Esophagus muscularis mucosa (tissue), 4 donors: ENCODE measurements at regions not wholly inside any gene's neighbourhood (a gene's known extent, or its start where the extent isn't known, plus 50 kb on each side); places are given as distances from the start of the nearest gene placed in this dataset.

Experiments used
- DNase-seq: peaks from one replicate; pipeline ENCODE4 v3.0.0-alpha.2; 2017; ENCODE audit errors: extremely low spot score
- H3K27ac ChIP-seq, 4 donors: fragments of 200-600 bp; sonication (generic); replicated peaks in 1 of 4; 1 replicate in 3 of 4; 2 replicates in 1 of 4; pipeline ENCODE4 v1.5.1; 2016 to 2019; ENCODE audit warnings: mild to moderate bottlenecking in 1 of 4
- H3K27me3 ChIP-seq, 4 donors: fragments of 200-600 bp; sonication (generic); one replicate each; pipeline versions ENCODE4 v1.5.1 to v1.6.0; 2016 to 2019
- H3K36me3 ChIP-seq, 4 donors: fragments of 200-600 bp; sonication (generic); one replicate each; pipeline ENCODE4 v1.5.1; 2016 to 2019
- H3K4me1 ChIP-seq, 4 donors: fragments of 200-600 bp; sonication (generic); one replicate each; pipeline ENCODE4 v1.5.1; 2016 to 2019
- H3K4me3 ChIP-seq, 4 donors: fragments of 200-600 bp; sonication (generic); 1 replicate in 2 of 4; 2 replicates in 2 of 4; pipeline ENCODE4 v1.5.1; 2016 to 2019; ENCODE audit warnings: mild to moderate bottlenecking in 4 of 4, moderate library complexity in 1 of 4
- H3K9me3 ChIP-seq, 4 donors: fragments of 200-600 bp; sonication (generic); 1 replicate in 3 of 4; 2 replicates in 1 of 4; pipeline ENCODE4 v1.5.1; 2016 to 2019
- CTCF ChIP-seq, 3 experiments: fragments of 200-600 bp in 2 of 3; fragments of 450-650 bp in 1 of 3; sonication (generic) in 2 of 3; IDR thresholded peaks; one replicate each; pipeline ENCODE4 v1.5.1; 2017 to 2019; ENCODE audit warnings: antibody characterized with exemption in 3 of 3, mild to moderate bottlenecking in 2 of 3, moderate library complexity in 1 of 3
- EP300 ChIP-seq: sonication (generic); formaldehyde crosslinking; IDR thresholded peaks from one replicate; pipeline ENCODE4 v1.6.1; 2017; ENCODE audit warnings: antibody characterized with exemption
- POLR2A ChIP-seq: fragments of 450-650 bp; IDR thresholded peaks from one replicate; pipeline ENCODE4 v1.6.1; 2017; ENCODE audit warnings: antibody characterized with exemption, moderate library complexity, mild to moderate bottlenecking, low read depth
- POLR2AphosphoS5 ChIP-seq, 2 donors: sonication (generic); formaldehyde crosslinking; IDR thresholded peaks; one replicate each; pipeline ENCODE4 v1.6.1; 2017; ENCODE audit warnings: antibody characterized with exemption in 2 of 2
- WGBS: methylation state at CpG from one replicate; pipeline ENCODE4 v1.1.5; 2018; 5-methylcytosine and 5-hydroxymethylcytosine counted together
- intact Hi-C: fragments of 100-400 bp; cut with DNase I; formaldehyde crosslinking; loops from one replicate; pipeline ENCODE4 v1.15.1; 2023

GRCh38 chr3:168654700-168655099 is 559.0 kb upstream of the GOLIM4 start:
- no peak for DNase-seq
- H3K9me3 ChIP-seq: no peaks in the 10 kb centered on the region
- H3K27me3 ChIP-seq: no peaks in the 10 kb centered on the region
- TF ChIP-seq POLR2AphosphoS5 (IDR thresholded peaks at IDR 0.05) (no peak), POLR2A (no peak), EP300 (no peak)
- no peak overlapping the region for H3K27ac ChIP-seq
- no peaks in the 10 kb centered on the region for H3K36me3 ChIP-seq
- H3K4me3 ChIP-seq: no peak overlapping the region
- intact Hi-C loops: no loop called here
- 48% methylated on average over 2 of the region's 2 CpGs for WGBS
- no peaks in the 10 kb centered on the region for H3K4me1 ChIP-seq

- H3K36me3 ChIP-seq: no peaks in the 10 kb centered on the region
- WGBS: 65% methylated on average over 1 of the region's 1 CpG
- H3K27ac ChIP-seq: no peak overlapping the region
- TF ChIP-seq EP300 (no peak), POLR2AphosphoS5 (IDR thresholded peaks at IDR 0.05) (no peak), CTCF (IDR thresholded peaks at IDR 0.05) (no peak), POLR2A (no peak)
- H3K4me3 ChIP-seq: no peak overlapping the region
- no peaks in the 10 kb centered on the region for H3K9me3 ChIP-seq
- no peaks in the 10 kb centered on the region for H3K27me3 ChIP-seq
- DNase-seq: no peak
- intact Hi-C loops: no loop called here
- H3K4me1 ChIP-seq: no peaks in the 10 kb centered on the region
Measured at GRCh38 chr3:168653255-168653654, 557.5 kb upstream of the GOLIM4 start.

- no peaks in the 10 kb centered on the region for H3K9me3 ChIP-seq
- intact Hi-C loops: no loop called here
- H3K27me3 ChIP-seq: no peaks in the 10 kb centered on the region
- no peaks in the 10 kb centered on the region for H3K4me1 ChIP-seq
- TF ChIP-seq EP300 (no peak), CTCF (IDR thresholded peaks at IDR 0.05) (no peak)
- WGBS: 91% methylated on average over 3 of the region's 3 CpGs
- H3K27ac ChIP-seq: no peak overlapping the region
- no peak overlapping the region for H3K4me3 ChIP-seq
- no peak for DNase-seq
- H3K36me3 ChIP-seq: no peaks in the 10 kb centered on the region
Measured at GRCh38 chr3:168648321-168648720, 552.6 kb upstream of the GOLIM4 start.

- DNase-seq: no peak
- intact Hi-C loops: no loop called here
- Histone ChIP-seq H3K27me3 (no peaks in the 10 kb centered on the region), H3K27ac (no peak overlapping the region), H3K4me1 (no peaks in the 10 kb centered on the region), H3K36me3 (no peaks in the 10 kb centered on the region), H3K4me3 (no peak overlapping the region), H3K9me3 (no peaks in the 10 kb centered on the region)
- TF ChIP-seq POLR2AphosphoS5 (IDR thresholded peaks at IDR 0.05) (no peak), POLR2A (no peak), EP300 (no peak), CTCF (IDR thresholded peaks at IDR 0.05) (no peak)
Measured at GRCh38 chr3:168647582-168647981, 551.9 kb upstream of the GOLIM4 start.

GRCh38 chr3:168645180-168645579 is 549.5 kb upstream of the GOLIM4 start:
- Histone ChIP-seq H3K36me3 (no peaks in the 10 kb centered on the region), H3K4me3 (no peak overlapping the region), H3K9me3 (no peaks in the 10 kb centered on the region), H3K4me1 (no peaks in the 10 kb centered on the region), H3K27ac (no peak overlapping the region), H3K27me3 (no peaks in the 10 kb centered on the region)
- TF ChIP-seq CTCF (IDR thresholded peaks at IDR 0.05): no peak
- no peak for TF ChIP-seq POLR2AphosphoS5 (IDR thresholded peaks at IDR 0.05)
- no peak for TF ChIP-seq POLR2A
- no peak for TF ChIP-seq EP300
- DNase-seq: no peak
- intact Hi-C loops: no loop called here
- WGBS: 81% methylated on average over 2 of the region's 2 CpGs
